Skeletal muscle cell (primary cell): ENCODE measurements at regions not wholly inside any gene's neighbourhood (a gene's known extent, or its start where the extent isn't known, plus 50 kb on each side); places are given as distances from the start of the nearest gene placed in this dataset.

Experiments
- DNase-seq: peaks from one replicate; pipeline ENCODE4 v3.0.0-alpha.2; 2010; ENCODE audit warnings: low read depth
- H3K4me3 ChIP-seq: 2 replicates; pipeline ENCODE4 v1.5.1; 2011; ENCODE audit warnings: low read depth, mild to moderate bottlenecking, control low read depth, low read length, moderate library complexity

- H3K4me3 ChIP-seq: no peak overlapping the region
- DNase-seq: no peak
Measured at GRCh38 chr17:33401249-33401648, 108.2 kb upstream of the ASIC2 start.

GRCh38 chr17:33403194-33403593 is 110.1 kb upstream of the ASIC2 start:
- H3K4me3 ChIP-seq: no peak overlapping the region
- DNase-seq: no peak

DNA sequence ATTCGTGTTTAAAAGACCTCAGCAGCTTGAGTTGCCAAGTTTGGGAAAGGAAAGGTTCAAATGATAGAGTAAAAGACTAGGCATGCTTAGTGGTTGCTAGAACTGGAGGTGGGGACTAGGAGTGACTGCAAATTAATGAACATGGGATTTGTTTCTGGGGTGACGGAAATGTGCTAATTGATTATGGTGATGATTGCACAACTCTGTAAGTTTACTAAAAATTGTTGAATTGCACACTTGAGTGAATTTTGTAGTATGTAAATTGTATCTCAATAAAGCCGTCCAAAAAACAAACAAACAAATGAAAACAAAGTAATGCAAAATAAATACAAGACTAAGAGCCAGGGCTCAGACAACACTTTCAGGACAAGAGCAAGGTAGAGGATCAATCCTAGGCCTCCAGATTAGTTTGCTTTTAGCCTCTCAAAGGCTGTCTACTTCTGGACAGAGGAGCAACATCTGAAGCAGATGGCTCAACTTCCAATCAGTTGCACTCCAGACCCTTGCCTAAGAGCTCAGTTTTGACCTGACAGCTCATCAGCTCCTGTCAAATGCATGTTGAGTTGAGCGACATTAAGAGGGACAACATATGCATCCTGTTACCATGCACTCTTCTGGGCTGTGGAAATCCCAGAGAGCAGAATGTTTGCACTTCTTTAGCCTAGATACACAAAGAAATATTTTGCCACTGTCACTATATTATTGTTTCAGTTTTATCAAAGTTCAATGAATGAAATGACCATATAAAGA is 111.2 kb upstream of the ASIC2 start:
- H3K4me3 ChIP-seq: no peak overlapping the region
- no peak for DNase-seq

DNA sequence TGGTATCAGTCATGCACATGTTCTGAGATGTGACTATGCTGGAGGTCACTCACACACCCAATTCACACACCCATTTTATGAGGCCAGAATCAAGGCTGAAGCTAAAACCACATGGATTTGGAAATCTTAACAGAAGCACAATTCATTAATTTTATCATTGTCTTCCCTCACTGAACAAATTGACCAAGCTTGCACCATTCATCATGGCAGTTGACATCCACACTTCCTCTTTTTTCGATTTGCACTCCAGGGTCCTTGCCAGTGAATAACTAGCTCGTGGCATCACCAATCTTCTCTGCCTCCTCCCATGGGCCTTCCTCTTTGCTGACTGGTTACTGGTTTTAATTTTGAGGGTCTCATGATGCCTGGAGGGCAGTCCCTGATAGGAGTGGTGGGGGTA is 123.0 kb upstream of the ASIC2 start:
- H3K4me3 ChIP-seq: no peak overlapping the region
- DNase-seq: no peak

- DNase-seq: no peak
- H3K4me3 ChIP-seq: no peak overlapping the region
Measured at GRCh38 chr17:33421933-33422332, 128.8 kb upstream of the ASIC2 start.

GRCh38 chr17:33433581-33433980 is 140.5 kb upstream of the ASIC2 start:
- no peak for DNase-seq
- no peak overlapping the region for H3K4me3 ChIP-seq

GRCh38 chr17:33434841-33435240 is 141.7 kb upstream of the ASIC2 start:
- DNase-seq: no peak
- no peak overlapping the region for H3K4me3 ChIP-seq

GRCh38 chr17:33435721-33436301 is 142.7 kb upstream of the ASIC2 start:
- DNase-seq: no peak
- H3K4me3 ChIP-seq: no peak overlapping the region

GRCh38 chr17:33436321-33436720 is 143.2 kb upstream of the ASIC2 start:
- no peak for DNase-seq
- H3K4me3 ChIP-seq: no peak overlapping the region

- no peak overlapping the region for H3K4me3 ChIP-seq
- no peak for DNase-seq
Measured at GRCh38 chr17:33438139-33438538, 145.0 kb upstream of the ASIC2 start.

GRCh38 chr17:33438578-33438977 is 145.5 kb upstream of the ASIC2 start:
- no peak for DNase-seq
- no peak overlapping the region for H3K4me3 ChIP-seq

GRCh38 chr17:33442320-33442719 is 149.2 kb upstream of the ASIC2 start:
- DNase-seq: no peak
- no peak overlapping the region for H3K4me3 ChIP-seq

DNA sequence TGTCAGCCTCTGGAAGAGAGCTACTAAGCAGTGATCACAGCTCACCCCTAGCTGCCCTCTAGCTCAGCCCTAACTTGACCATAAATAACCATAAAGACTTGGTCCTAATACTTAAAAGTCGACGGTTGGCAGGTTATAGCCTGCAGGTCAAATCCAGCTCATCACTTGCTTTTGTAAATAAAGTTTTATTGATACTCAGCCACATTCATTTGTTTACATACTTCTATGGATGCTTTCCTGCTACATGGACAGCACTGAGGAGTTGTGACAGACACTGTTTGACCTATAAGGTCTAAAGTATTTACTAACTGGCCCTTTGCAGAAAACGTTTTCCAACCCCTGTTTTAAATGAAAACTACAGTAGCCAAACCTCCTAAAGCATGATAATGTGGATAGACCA is 151.6 kb upstream of the ASIC2 start:
- H3K4me3 ChIP-seq: no peak overlapping the region
- no peak for DNase-seq

- H3K4me3 ChIP-seq: no peak overlapping the region
- no peak for DNase-seq
Measured at GRCh38 chr17:33447090-33447489, 154.0 kb upstream of the ASIC2 start.

GRCh38 chr17:33451221-33451620 is 158.1 kb upstream of the ASIC2 start:
- no peak overlapping the region for H3K4me3 ChIP-seq
- no peak for DNase-seq

- DNase-seq: no peak
- no peak overlapping the region for H3K4me3 ChIP-seq
Measured at GRCh38 chr17:33457477-33457876, 164.4 kb upstream of the ASIC2 start.

GRCh38 chr17:33459078-33459940 is 166.2 kb upstream of the ASIC2 start:
- H3K4me3 ChIP-seq: no peak overlapping the region
- peak; percentile 9 for DNase-seq

- DNase-seq: no peak
- H3K4me3 ChIP-seq: no peak overlapping the region
Measured at GRCh38 chr17:33460781-33461450, 167.8 kb upstream of the ASIC2 start.

DNA sequence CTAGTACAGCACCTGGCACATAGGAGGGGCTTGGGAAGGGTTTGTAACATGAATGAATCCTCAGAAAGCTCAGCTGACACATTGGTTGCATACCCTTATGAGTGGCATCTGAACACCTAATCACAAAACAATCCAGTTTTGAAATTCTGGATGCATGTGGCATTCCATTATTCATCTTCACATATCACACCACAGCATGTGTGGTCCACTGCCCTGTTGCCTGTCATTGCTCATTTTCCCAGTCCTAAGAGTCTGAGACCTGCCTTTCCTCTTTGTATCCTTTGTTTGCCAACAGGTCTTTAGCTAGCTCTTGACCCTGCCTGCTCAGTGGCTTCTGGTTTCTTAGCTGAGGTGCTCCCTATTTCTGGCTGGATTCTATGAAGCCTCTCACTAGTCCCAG is 170.8 kb upstream of the ASIC2 start:
- DNase-seq: peak; percentile 20
- no peak overlapping the region for H3K4me3 ChIP-seq

GRCh38 chr17:33464669-33465280 is 171.7 kb upstream of the ASIC2 start:
- H3K4me3 ChIP-seq: no peak overlapping the region
- no peak for DNase-seq
